Stromal cell of bone marrow (primary cell): ENCODE measurements at regions not wholly inside any gene's neighbourhood (a gene's known extent, or its start where the extent isn't known, plus 50 kb on each side); places are given as distances from the start of the nearest gene placed in this dataset.
A peak's percentile ranks its signal among the peaks of the same experiment; 100 is the strongest.

ENCODE experiments used
- DNase-seq: peaks from one replicate; pipeline ENCODE4 v3.0.0-alpha.2; 2012; ENCODE audit warnings: low read depth

- DNase-seq = no peak
These were observed 319.3 kb upstream of the UBE2E3 start for GRCh38 chr2:180660881-180661685.

- DNase-seq = no peak
These were observed 320.2 kb upstream of the UBE2E3 start for GRCh38 chr2:180660207-180660606.

- DNase-seq = no peak
These were observed 323.4 kb upstream of the UBE2E3 start for GRCh38 chr2:180657054-180657453.

- DNase-seq = peak; percentile 17
These were observed 324.0 kb upstream of the UBE2E3 start for GRCh38 chr2:180656455-180656847.

GRCh38 chr2:180655842-180656454 is 324.5 kb upstream of the UBE2E3 start:
- no peak for DNase-seq

GRCh38 chr2:180655393-180655792 is 325.0 kb upstream of the UBE2E3 start:
- no peak for DNase-seq

- DNase-seq = no peak
These were observed 326.9 kb upstream of the UBE2E3 start for GRCh38 chr2:180653481-180653880.

GRCh38 chr2:180652794-180653193 is 327.6 kb upstream of the UBE2E3 start:
- DNase-seq = no peak

GRCh38 chr2:180651596-180651995 is 328.8 kb upstream of the UBE2E3 start:
- DNase-seq = no peak

- DNase-seq = no peak
These were observed 332.8 kb upstream of the UBE2E3 start for GRCh38 chr2:180647621-180648020.

GRCh38 chr2:180647221-180647620 is 333.2 kb upstream of the UBE2E3 start:
- DNase-seq = no peak

GRCh38 chr2:180646756-180647155 is 333.6 kb upstream of the UBE2E3 start:
- DNase-seq = no peak

- DNase-seq = peak; percentile 55
These were observed 335.7 kb upstream of the UBE2E3 start for GRCh38 chr2:180644709-180645108.

- DNase-seq = no peak
These were observed 349.6 kb upstream of the UBE2E3 start for GRCh38 chr2:180630756-180631155.

GRCh38 chr2:180625006-180625844 is 355.2 kb upstream of the UBE2E3 start:
- peak; percentile 88 for DNase-seq

- peak; percentile 78 for DNase-seq
These were observed 358.2 kb upstream of the UBE2E3 start for GRCh38 chr2:180621941-180622918.

- DNase-seq = no peak
These were observed 359.0 kb upstream of the UBE2E3 start for GRCh38 chr2:180621366-180621765.

GRCh38 chr2:180618570-180618969 is 361.8 kb upstream of the UBE2E3 start:
- no peak for DNase-seq

GRCh38 chr2:180614776-180615175 is 365.6 kb upstream of the UBE2E3 start:
- DNase-seq = peak; percentile 36

GRCh38 chr2:180609626-180610340 is 370.6 kb upstream of the UBE2E3 start:
- no peak for DNase-seq

- no peak for DNase-seq
These were observed 372.8 kb upstream of the UBE2E3 start for GRCh38 chr2:180607514-180608049.
